GM12878 (cell line): ENCODE measurements at regions not wholly inside any gene's neighbourhood (a gene's known extent, or its start where the extent isn't known, plus 50 kb on each side); places are given as distances from the start of the nearest gene placed in this dataset.
A peak's percentile ranks its signal among the peaks of the same experiment; 100 is the strongest.

Source experiments
- ATF7 ChIP-seq: fragments of 450-650 bp; IDR thresholded peaks from 2 replicates; pipeline ENCODE4 v1.6.1; 2016; ENCODE audit warnings: low read depth, mild to moderate bottlenecking
- BCL11A ChIP-seq: IDR thresholded peaks from 2 replicates; pipeline ENCODE4 v1.6.1; 2011; ENCODE audit warnings: low read depth, low read length
- CEBPB ChIP-seq, 2 experiments: fragments of 150-350 bp in 1 of 2; IDR thresholded peaks; 2 replicates each; pipeline ENCODE4 v1.6.1; 2012 to 2014; ENCODE audit warnings: low read depth in 2 of 2, low read length in 2 of 2, borderline replicate concordance in 1 of 2, inconsistent platforms in 1 of 2
- HDAC2 ChIP-seq: fragments of 200-600 bp; sonication (generic); IDR thresholded peaks from 2 replicates; pipeline ENCODE4 v1.6.1; 2017
- IKZF1 ChIP-seq: fragments of 450-650 bp; conservative IDR thresholded peaks from 2 replicates; pipeline ENCODE4 v1.6.1; 2017; ENCODE audit warnings: antibody characterized with exemption, mild to moderate bottlenecking
- JUNB ChIP-seq: IDR thresholded peaks from 2 replicates; pipeline ENCODE4 v1.6.1; 2016; ENCODE audit warnings: antibody characterized with exemption, mild to moderate bottlenecking
- JUND ChIP-seq: IDR thresholded peaks from 2 replicates; pipeline ENCODE4 v1.6.1; 2012; ENCODE audit warnings: low read depth, mild to moderate bottlenecking, low read length, improper control_type of control experiment, moderate library complexity
- MEF2B ChIP-seq: fragments of 450-650 bp; IDR thresholded peaks from 2 replicates; pipeline ENCODE4 v1.6.1; 2018; ENCODE audit warnings: mild to moderate bottlenecking, moderate library complexity; ENCODE audit not compliant: partially characterized antibody, poor library complexity, severe bottlenecking
- MTA2 ChIP-seq: fragments of 450-650 bp; IDR thresholded peaks from 2 replicates; pipeline ENCODE4 v1.6.1; 2016; ENCODE audit warnings: low read depth, mild to moderate bottlenecking, moderate library complexity
- MYB ChIP-seq: fragments of 150-350 bp; IDR thresholded peaks from 2 replicates; pipeline ENCODE4 v1.6.1; 2014; ENCODE audit warnings: mild to moderate bottlenecking, low read depth, low read length, borderline replicate concordance
- NR2C2 ChIP-seq: IDR thresholded peaks from 2 replicates; pipeline ENCODE4 v1.6.1; 2011; ENCODE audit warnings: borderline replicate concordance, low read depth; ENCODE audit not compliant: control insufficient read depth, insufficient read length
- POLR2AphosphoS5 ChIP-seq: IDR thresholded peaks from 2 replicates; pipeline ENCODE4 v1.6.1; 2011; ENCODE audit warnings: mild to moderate bottlenecking, low read length, inconsistent platforms
- RUNX3 ChIP-seq: IDR thresholded peaks from 2 replicates; pipeline ENCODE4 v1.6.1; 2012; ENCODE audit warnings: low read length, inconsistent platforms
- YBX1 ChIP-seq: fragments of 450-650 bp; IDR thresholded peaks from 2 replicates; pipeline ENCODE4 v1.6.1; 2016; ENCODE audit warnings: antibody characterized with exemption
- ZNF217 ChIP-seq: fragments of 450-650 bp; IDR thresholded peaks from 2 replicates; pipeline ENCODE4 v1.6.1; 2017; ENCODE audit warnings: antibody characterized with exemption, mild to moderate bottlenecking
- ZNF24 ChIP-seq: fragments of 450-650 bp; IDR thresholded peaks from 2 replicates; pipeline ENCODE4 v1.6.1; 2017; ENCODE audit warnings: antibody characterized with exemption, mild to moderate bottlenecking
- ZNF384 ChIP-seq: IDR thresholded peaks from 2 replicates; pipeline ENCODE4 v1.6.1; 2012; ENCODE audit warnings: low read depth, mild to moderate bottlenecking, low read length, improper control_type of control experiment, borderline replicate concordance
- ZSCAN29 ChIP-seq: fragments of 450-650 bp; IDR thresholded peaks from 2 replicates; pipeline ENCODE4 v1.6.1; 2017; ENCODE audit warnings: mild to moderate bottlenecking, moderate library complexity
- TF ChIP-seq, protein P1 (sequence below): fragments of 150-350 bp; IDR thresholded peaks from 2 replicates; pipeline ENCODE4 v1.6.1; 2014; ENCODE audit warnings: mild to moderate bottlenecking, low read depth, low read length
- TF ChIP-seq, protein P2 (sequence below): fragments of 450-650 bp; IDR thresholded peaks from 2 replicates; pipeline ENCODE4 v1.6.1; 2017; ENCODE audit warnings: mild to moderate bottlenecking
- TF ChIP-seq, protein P3 (sequence below): fragments of 450-650 bp; IDR thresholded peaks from 2 replicates; pipeline ENCODE4 v1.6.1; 2014; ENCODE audit warnings: mild to moderate bottlenecking
- TF ChIP-seq, protein P4 (sequence below): IDR thresholded peaks from 2 replicates; pipeline ENCODE4 v1.6.1; 2012; ENCODE audit warnings: low read length, inconsistent platforms
- TF ChIP-seq, protein P5 (sequence below): fragments of 450-650 bp; IDR thresholded peaks from 2 replicates; pipeline ENCODE4 v1.6.1; 2017; ENCODE audit warnings: antibody characterized with exemption, mild to moderate bottlenecking, moderate library complexity

DNA sequence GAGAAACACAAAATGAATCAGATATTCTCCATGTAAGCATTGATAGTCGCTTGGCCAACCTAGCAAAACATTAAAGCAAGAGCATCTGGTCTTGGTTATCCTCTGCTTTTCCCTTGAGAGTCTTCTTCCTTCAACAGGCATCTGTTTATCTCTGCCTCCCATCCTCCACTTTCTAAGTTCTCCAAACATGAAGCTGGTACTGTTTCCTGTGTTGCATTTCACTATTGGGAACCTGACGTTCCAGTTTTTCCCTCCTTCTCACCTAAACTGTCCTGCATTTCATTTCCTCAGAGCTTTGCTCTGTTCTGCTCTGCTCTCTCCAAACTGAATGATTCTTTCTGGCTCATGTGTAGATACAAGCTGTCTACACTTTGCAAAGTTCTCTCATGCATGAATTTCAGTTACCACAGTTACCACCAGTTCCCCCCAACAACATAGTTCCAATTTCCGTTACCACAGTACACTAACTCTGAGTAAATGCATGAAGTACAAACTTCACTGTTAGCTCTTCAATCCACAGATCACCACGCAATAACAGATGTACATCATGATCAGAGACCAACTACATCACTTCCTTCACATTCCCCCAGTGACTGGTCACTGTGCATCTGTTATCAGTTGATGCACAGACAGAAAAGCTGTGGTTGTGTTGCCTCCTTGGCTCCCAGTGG is 86.7 kb upstream of the F13A1 start (continued):
- no peak for TF ChIP-seq NR2C2
- TF ChIP-seq, protein P1, sequence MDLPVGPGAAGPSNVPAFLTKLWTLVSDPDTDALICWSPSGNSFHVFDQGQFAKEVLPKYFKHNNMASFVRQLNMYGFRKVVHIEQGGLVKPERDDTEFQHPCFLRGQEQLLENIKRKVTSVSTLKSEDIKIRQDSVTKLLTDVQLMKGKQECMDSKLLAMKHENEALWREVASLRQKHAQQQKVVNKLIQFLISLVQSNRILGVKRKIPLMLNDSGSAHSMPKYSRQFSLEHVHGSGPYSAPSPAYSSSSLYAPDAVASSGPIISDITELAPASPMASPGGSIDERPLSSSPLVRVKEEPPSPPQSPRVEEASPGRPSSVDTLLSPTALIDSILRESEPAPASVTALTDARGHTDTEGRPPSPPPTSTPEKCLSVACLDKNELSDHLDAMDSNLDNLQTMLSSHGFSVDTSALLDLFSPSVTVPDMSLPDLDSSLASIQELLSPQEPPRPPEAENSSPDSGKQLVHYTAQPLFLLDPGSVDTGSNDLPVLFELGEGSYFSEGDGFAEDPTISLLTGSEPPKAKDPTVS: no peak
- TF ChIP-seq, protein P2, sequence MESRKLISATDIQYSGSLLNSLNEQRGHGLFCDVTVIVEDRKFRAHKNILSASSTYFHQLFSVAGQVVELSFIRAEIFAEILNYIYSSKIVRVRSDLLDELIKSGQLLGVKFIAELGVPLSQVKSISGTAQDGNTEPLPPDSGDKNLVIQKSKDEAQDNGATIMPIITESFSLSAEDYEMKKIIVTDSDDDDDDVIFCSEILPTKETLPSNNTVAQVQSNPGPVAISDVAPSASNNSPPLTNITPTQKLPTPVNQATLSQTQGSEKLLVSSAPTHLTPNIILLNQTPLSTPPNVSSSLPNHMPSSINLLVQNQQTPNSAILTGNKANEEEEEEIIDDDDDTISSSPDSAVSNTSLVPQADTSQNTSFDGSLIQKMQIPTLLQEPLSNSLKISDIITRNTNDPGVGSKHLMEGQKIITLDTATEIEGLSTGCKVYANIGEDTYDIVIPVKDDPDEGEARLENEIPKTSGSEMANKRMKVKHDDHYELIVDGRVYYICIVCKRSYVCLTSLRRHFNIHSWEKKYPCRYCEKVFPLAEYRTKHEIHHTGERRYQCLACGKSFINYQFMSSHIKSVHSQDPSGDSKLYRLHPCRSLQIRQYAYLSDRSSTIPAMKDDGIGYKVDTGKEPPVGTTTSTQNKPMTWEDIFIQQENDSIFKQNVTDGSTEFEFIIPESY: no peak
- no peak; a peak in 1 of 4 replicates for TF ChIP-seq CEBPB (IDR thresholded peaks at IDR 0.05; ENCODE audit: borderline replicate concordance in 1 of 2, low read depth in 2 of 2, low read length in 2 of 2)
- peak; percentile 78; the same call in 1 of the 2 replicates for TF ChIP-seq ZSCAN29
- no peak for TF ChIP-seq JUND
- TF ChIP-seq MYB: 0 out of 2 replicates have a peak, but pooled peaks have one; percentile 28
- peak; percentile 69; the same call in 1 of the 2 replicates for TF ChIP-seq BCL11A
- no peak for TF ChIP-seq YBX1
- no peak for TF ChIP-seq HDAC2
- no peak for TF ChIP-seq ZNF384
- TF ChIP-seq ZNF217: 0 out of 2 replicates have a peak, but pooled peaks have one; percentile 55
- TF ChIP-seq RUNX3: peak; percentile 99
- TF ChIP-seq JUNB: no peak
- TF ChIP-seq POLR2AphosphoS5: peak; percentile 67
- TF ChIP-seq, protein P3, sequence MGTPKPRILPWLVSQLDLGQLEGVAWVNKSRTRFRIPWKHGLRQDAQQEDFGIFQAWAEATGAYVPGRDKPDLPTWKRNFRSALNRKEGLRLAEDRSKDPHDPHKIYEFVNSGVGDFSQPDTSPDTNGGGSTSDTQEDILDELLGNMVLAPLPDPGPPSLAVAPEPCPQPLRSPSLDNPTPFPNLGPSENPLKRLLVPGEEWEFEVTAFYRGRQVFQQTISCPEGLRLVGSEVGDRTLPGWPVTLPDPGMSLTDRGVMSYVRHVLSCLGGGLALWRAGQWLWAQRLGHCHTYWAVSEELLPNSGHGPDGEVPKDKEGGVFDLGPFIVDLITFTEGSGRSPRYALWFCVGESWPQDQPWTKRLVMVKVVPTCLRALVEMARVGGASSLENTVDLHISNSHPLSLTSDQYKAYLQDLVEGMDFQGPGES: no peak
- peak; percentile 69 for TF ChIP-seq ZNF24
- TF ChIP-seq IKZF1: peak; percentile 88
- TF ChIP-seq, protein P4, sequence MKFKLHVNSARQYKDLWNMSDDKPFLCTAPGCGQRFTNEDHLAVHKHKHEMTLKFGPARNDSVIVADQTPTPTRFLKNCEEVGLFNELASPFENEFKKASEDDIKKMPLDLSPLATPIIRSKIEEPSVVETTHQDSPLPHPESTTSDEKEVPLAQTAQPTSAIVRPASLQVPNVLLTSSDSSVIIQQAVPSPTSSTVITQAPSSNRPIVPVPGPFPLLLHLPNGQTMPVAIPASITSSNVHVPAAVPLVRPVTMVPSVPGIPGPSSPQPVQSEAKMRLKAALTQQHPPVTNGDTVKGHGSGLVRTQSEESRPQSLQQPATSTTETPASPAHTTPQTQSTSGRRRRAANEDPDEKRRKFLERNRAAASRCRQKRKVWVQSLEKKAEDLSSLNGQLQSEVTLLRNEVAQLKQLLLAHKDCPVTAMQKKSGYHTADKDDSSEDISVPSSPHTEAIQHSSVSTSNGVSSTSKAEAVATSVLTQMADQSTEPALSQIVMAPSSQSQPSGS: peak; percentile 91
- peak; percentile 89 for TF ChIP-seq ATF7
- peak; percentile 83 for TF ChIP-seq MTA2
- TF ChIP-seq MEF2B: peak; percentile 74
- TF ChIP-seq, protein P5, sequence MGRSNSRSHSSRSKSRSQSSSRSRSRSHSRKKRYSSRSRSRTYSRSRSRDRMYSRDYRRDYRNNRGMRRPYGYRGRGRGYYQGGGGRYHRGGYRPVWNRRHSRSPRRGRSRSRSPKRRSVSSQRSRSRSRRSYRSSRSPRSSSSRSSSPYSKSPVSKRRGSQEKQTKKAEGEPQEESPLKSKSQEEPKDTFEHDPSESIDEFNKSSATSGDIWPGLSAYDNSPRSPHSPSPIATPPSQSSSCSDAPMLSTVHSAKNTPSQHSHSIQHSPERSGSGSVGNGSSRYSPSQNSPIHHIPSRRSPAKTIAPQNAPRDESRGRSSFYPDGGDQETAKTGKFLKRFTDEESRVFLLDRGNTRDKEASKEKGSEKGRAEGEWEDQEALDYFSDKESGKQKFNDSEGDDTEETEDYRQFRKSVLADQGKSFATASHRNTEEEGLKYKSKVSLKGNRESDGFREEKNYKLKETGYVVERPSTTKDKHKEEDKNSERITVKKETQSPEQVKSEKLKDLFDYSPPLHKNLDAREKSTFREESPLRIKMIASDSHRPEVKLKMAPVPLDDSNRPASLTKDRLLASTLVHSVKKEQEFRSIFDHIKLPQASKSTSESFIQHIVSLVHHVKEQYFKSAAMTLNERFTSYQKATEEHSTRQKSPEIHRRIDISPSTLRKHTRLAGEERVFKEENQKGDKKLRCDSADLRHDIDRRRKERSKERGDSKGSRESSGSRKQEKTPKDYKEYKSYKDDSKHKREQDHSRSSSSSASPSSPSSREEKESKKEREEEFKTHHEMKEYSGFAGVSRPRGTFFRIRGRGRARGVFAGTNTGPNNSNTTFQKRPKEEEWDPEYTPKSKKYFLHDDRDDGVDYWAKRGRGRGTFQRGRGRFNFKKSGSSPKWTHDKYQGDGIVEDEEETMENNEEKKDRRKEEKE: no peak
